ENCODE measurements at regions not wholly inside any gene's neighbourhood (a gene's known extent, or its start where the extent isn't known, plus 50 kb on each side); places are given as distances from the start of the nearest gene placed in this dataset.

- no peak for TF ChIP-seq CTCF (IDR thresholded peaks at IDR 0.05; ENCODE audit: partially characterized antibody, unreplicated experiment)
- DNase-seq, result no peak
- peaks cover 21% of the 10 kb centered on the region for H3K4me1 Mint-ChIP-seq (ENCODE audit: low read depth, unreplicated experiment)
- no peak overlapping the region for H3K4me3 Mint-ChIP-seq (ENCODE audit: unreplicated experiment)
- peaks cover 2% of the 10 kb centered on the region for H3K27me3 Mint-ChIP-seq (ENCODE audit: unreplicated experiment)
- H3K27ac Mint-ChIP-seq (ENCODE audit: unreplicated experiment), result peak overlapping the region; percentile 6
- no peaks in the 10 kb centered on the region for H3K9me3 Mint-ChIP-seq (ENCODE audit: unreplicated experiment)
- peaks cover 7% of the 10 kb centered on the region for H3K36me3 Mint-ChIP-seq (ENCODE audit: unreplicated experiment)
Observed at GRCh38 chr2:100195942-100196341, 53.6 kb upstream of the AFF3 start.

GRCh38 chr2:100194951-100195350 lies 52.6 kb upstream of the AFF3 start:
- H3K36me3 Mint-ChIP-seq (ENCODE audit: unreplicated experiment), result peaks cover 7% of the 10 kb centered on the region
- no peak for TF ChIP-seq CTCF (IDR thresholded peaks at IDR 0.05; ENCODE audit: partially characterized antibody, unreplicated experiment)
- no peak overlapping the region for H3K27ac Mint-ChIP-seq (ENCODE audit: unreplicated experiment)
- DNase-seq, result no peak
- no peaks in the 10 kb centered on the region for H3K9me3 Mint-ChIP-seq (ENCODE audit: unreplicated experiment)
- peaks cover 19% of the 10 kb centered on the region for H3K4me1 Mint-ChIP-seq (ENCODE audit: low read depth, unreplicated experiment)
- peaks cover 2% of the 10 kb centered on the region for H3K27me3 Mint-ChIP-seq (ENCODE audit: unreplicated experiment)
- H3K4me3 Mint-ChIP-seq (ENCODE audit: unreplicated experiment), result no peak overlapping the region

GRCh38 chr2:100193291-100193710 lies 50.9 kb upstream of the AFF3 start:
- Mint-ChIP-seq H3K27ac (ENCODE audit: unreplicated experiment) (no peak overlapping the region), H3K36me3 (ENCODE audit: unreplicated experiment) (peaks cover 7% of the 10 kb centered on the region), H3K27me3 (ENCODE audit: unreplicated experiment) (no peaks in the 10 kb centered on the region), H3K9me3 (ENCODE audit: unreplicated experiment) (no peaks in the 10 kb centered on the region), H3K4me3 (ENCODE audit: unreplicated experiment) (no peak overlapping the region), H3K4me1 (ENCODE audit: low read depth, unreplicated experiment) (peaks cover 19% of the 10 kb centered on the region)
- no peak for TF ChIP-seq CTCF (IDR thresholded peaks at IDR 0.05; ENCODE audit: partially characterized antibody, unreplicated experiment)
- DNase-seq, result no peak

- TF ChIP-seq CTCF (IDR thresholded peaks at IDR 0.05; ENCODE audit: partially characterized antibody, unreplicated experiment), result no peak
- H3K4me1 Mint-ChIP-seq (ENCODE audit: low read depth, unreplicated experiment), result peaks cover 16% of the 10 kb centered on the region
- peaks cover 7% of the 10 kb centered on the region for H3K36me3 Mint-ChIP-seq (ENCODE audit: unreplicated experiment)
- H3K4me3 Mint-ChIP-seq (ENCODE audit: unreplicated experiment), result no peak overlapping the region
- no peaks in the 10 kb centered on the region for H3K9me3 Mint-ChIP-seq (ENCODE audit: unreplicated experiment)
- no peaks in the 10 kb centered on the region for H3K27me3 Mint-ChIP-seq (ENCODE audit: unreplicated experiment)
- no peak overlapping the region for H3K27ac Mint-ChIP-seq (ENCODE audit: unreplicated experiment)
- no peak for DNase-seq
Observed at GRCh38 chr2:100192825-100193224, 50.4 kb upstream of the AFF3 start.

- H3K27me3 Mint-ChIP-seq (ENCODE audit: unreplicated experiment), result no peaks in the 10 kb centered on the region
- H3K4me1 Mint-ChIP-seq (ENCODE audit: low read depth, unreplicated experiment), result peaks cover 13% of the 10 kb centered on the region
- H3K36me3 Mint-ChIP-seq (ENCODE audit: unreplicated experiment), result peaks cover 7% of the 10 kb centered on the region
- H3K9me3 Mint-ChIP-seq (ENCODE audit: unreplicated experiment), result no peaks in the 10 kb centered on the region
- no peak for TF ChIP-seq CTCF (IDR thresholded peaks at IDR 0.05; ENCODE audit: partially characterized antibody, unreplicated experiment)
- H3K27ac Mint-ChIP-seq (ENCODE audit: unreplicated experiment), result no peak overlapping the region
- H3K4me3 Mint-ChIP-seq (ENCODE audit: unreplicated experiment), result no peak overlapping the region
- DNase-seq, result no peak
Observed at GRCh38 chr2:100192300-100192699, 49.9 kb upstream of the AFF3 start.

Data from glutamatergic neuron (in vitro differentiated cells).